ENCODE measurements at regions not wholly inside any gene's neighbourhood (a gene's known extent, or its start where the extent isn't known, plus 50 kb on each side); places are given as distances from the start of the nearest gene placed in this dataset.

GRCh38 chr11:98136357-98136756, 884.4 kb upstream of the CNTN5 start:
- H3K27ac Mint-ChIP-seq: no peak overlapping the region
- no peak for DNase-seq (ENCODE audit: low spot score, unreplicated experiment)
- H3K4me1 Mint-ChIP-seq (ENCODE audit: low read depth): no peaks in the 10 kb centered on the region
- no peak for TF ChIP-seq CTCF (IDR thresholded peaks at IDR 0.05; ENCODE audit: unreplicated experiment)
- peaks cover 7% of the 10 kb centered on the region for H3K9me3 Mint-ChIP-seq (ENCODE audit: low read depth)
- H3K27me3 Mint-ChIP-seq: no peaks in the 10 kb centered on the region
- no peak overlapping the region for H3K4me3 Mint-ChIP-seq (ENCODE audit: low read depth)
- no peaks in the 10 kb centered on the region for H3K36me3 Mint-ChIP-seq (ENCODE audit: insufficient read depth)

GRCh38 chr11:98137437-98137836, 883.3 kb upstream of the CNTN5 start:
- Mint-ChIP-seq H3K9me3 (ENCODE audit: low read depth) (peaks cover 10% of the 10 kb centered on the region), H3K27me3 (no peaks in the 10 kb centered on the region), H3K4me3 (ENCODE audit: low read depth) (no peak overlapping the region), H3K4me1 (ENCODE audit: low read depth) (no peaks in the 10 kb centered on the region), H3K27ac (no peak overlapping the region), H3K36me3 (ENCODE audit: insufficient read depth) (no peaks in the 10 kb centered on the region)
- TF ChIP-seq CTCF (IDR thresholded peaks at IDR 0.05; ENCODE audit: unreplicated experiment): no peak
- no peak for DNase-seq (ENCODE audit: low spot score, unreplicated experiment)

GRCh38 chr11:98143661-98144060, 877.1 kb upstream of the CNTN5 start:
- H3K27ac Mint-ChIP-seq: no peak overlapping the region
- no peaks in the 10 kb centered on the region for H3K27me3 Mint-ChIP-seq
- no peak overlapping the region for H3K4me3 Mint-ChIP-seq (ENCODE audit: low read depth)
- DNase-seq (ENCODE audit: low spot score, unreplicated experiment): no peak
- peaks cover 4% of the 10 kb centered on the region for H3K36me3 Mint-ChIP-seq (ENCODE audit: insufficient read depth)
- H3K4me1 Mint-ChIP-seq (ENCODE audit: low read depth): no peaks in the 10 kb centered on the region
- peaks cover 26% of the 10 kb centered on the region for H3K9me3 Mint-ChIP-seq (ENCODE audit: low read depth)
- no peak for TF ChIP-seq CTCF (IDR thresholded peaks at IDR 0.05; ENCODE audit: unreplicated experiment)

- Mint-ChIP-seq H3K9me3 (ENCODE audit: low read depth) (peaks cover 25% of the 10 kb centered on the region), H3K4me3 (ENCODE audit: low read depth) (no peak overlapping the region), H3K4me1 (ENCODE audit: low read depth) (no peaks in the 10 kb centered on the region), H3K27me3 (no peaks in the 10 kb centered on the region), H3K36me3 (ENCODE audit: insufficient read depth) (no peaks in the 10 kb centered on the region), H3K27ac (no peak overlapping the region)
- no peak for DNase-seq (ENCODE audit: low spot score, unreplicated experiment)
- no peak for TF ChIP-seq CTCF (IDR thresholded peaks at IDR 0.05; ENCODE audit: unreplicated experiment)
These were observed 867.0 kb upstream of the CNTN5 start for GRCh38 chr11:98153752-98154151.

GRCh38 chr11:98155696-98156095, 865.1 kb upstream of the CNTN5 start:
- Mint-ChIP-seq H3K36me3 (ENCODE audit: insufficient read depth) (no peaks in the 10 kb centered on the region), H3K27ac (no peak overlapping the region), H3K9me3 (ENCODE audit: low read depth) (peaks cover 20% of the 10 kb centered on the region), H3K4me3 (ENCODE audit: low read depth) (no peak overlapping the region), H3K27me3 (no peaks in the 10 kb centered on the region), H3K4me1 (ENCODE audit: low read depth) (peaks cover 2% of the 10 kb centered on the region)
- no peak for DNase-seq (ENCODE audit: low spot score, unreplicated experiment)
- TF ChIP-seq CTCF (IDR thresholded peaks at IDR 0.05; ENCODE audit: unreplicated experiment): no peak

All from progenitor cell of endocrine pancreas (in vitro differentiated cells).